Mucosa of descending colon (tissue), 3 donors: ENCODE measurements at regions not wholly inside any gene's neighbourhood (a gene's known extent, or its start where the extent isn't known, plus 50 kb on each side); places are given as distances from the start of the nearest gene placed in this dataset.

Experiments used
- ATAC-seq: fragments of 200-7000 bp; cut with Tn5 transposase; one replicate; pipeline ENCODE4 v1.9.1; 2020; ENCODE audit warnings: mild to moderate bottlenecking, moderate library complexity
- DNase-seq, 3 donors: peaks; one replicate each; pipeline ENCODE4 v3.0.0-alpha.2; 2020
- H3K36me3 ChIP-seq: fragments of 200-600 bp; one replicate; pipeline ENCODE4 v1.8.0; 2021; ENCODE audit warnings: low read depth, mild to moderate bottlenecking
- H3K4me1 ChIP-seq: fragments of 200-600 bp; one replicate; pipeline ENCODE4 v1.8.0; 2021; ENCODE audit warnings: low read depth, mild to moderate bottlenecking
- H3K4me3 ChIP-seq: fragments of 200-600 bp; one replicate; pipeline ENCODE4 v1.8.0; 2021; ENCODE audit warnings: mild to moderate bottlenecking
- H3K9me3 ChIP-seq: fragments of 200-600 bp; one replicate; pipeline ENCODE4 v1.8.0; 2021; ENCODE audit warnings: mild to moderate bottlenecking
- CTCF ChIP-seq: fragments of 200-600 bp; IDR thresholded peaks from one replicate; pipeline ENCODE4 v1.8.0; 2022; ENCODE audit warnings: antibody characterized with exemption, mild to moderate bottlenecking
- intact Hi-C, 2 donors: fragments of 100-400 bp; cut with DNase I in 1 of 2; cut with micrococcal nuclease in 1 of 2; formaldehyde crosslinking; loops; one replicate each; pipeline versions ENCODE4 v1.11.0 to v1.11.1; 2022; cut with DNase I, micrococcal nuclease
- donor health status: DM: no; HTN: no; CAD: no; lungs with moderate emphysema.
- donor health status: DM: no; HTN: no; CAD: no.
- donor health status: DM: no; HTN: yes; CAD: no.

- no peak for TF ChIP-seq CTCF
- DNase-seq (no peak), ATAC-seq (no peak)
- Histone ChIP-seq H3K4me3 (no peak overlapping the region), H3K36me3 (no peaks in the 10 kb centered on the region), H3K4me1 (no peaks in the 10 kb centered on the region), H3K9me3 (no peaks in the 10 kb centered on the region)
- intact Hi-C loops = no loop called here
Measured at GRCh38 chr5:175356428-175356827, 87.6 kb downstream of the DRD1 start.

GRCh38 chr5:175354964-175355363 is 89.0 kb downstream of the DRD1 start:
- Histone ChIP-seq H3K36me3 (no peaks in the 10 kb centered on the region), H3K9me3 (no peaks in the 10 kb centered on the region), H3K4me1 (no peaks in the 10 kb centered on the region), H3K4me3 (no peak overlapping the region)
- ATAC-seq = no peak
- TF ChIP-seq CTCF = no peak
- intact Hi-C loops = no loop called here
- DNase-seq = no peak

GRCh38 chr5:175353926-175354325 is 90.1 kb downstream of the DRD1 start:
- Histone ChIP-seq H3K4me3 (no peak overlapping the region), H3K9me3 (no peaks in the 10 kb centered on the region), H3K36me3 (no peaks in the 10 kb centered on the region), H3K4me1 (no peaks in the 10 kb centered on the region)
- intact Hi-C loops = no loop called here
- TF ChIP-seq CTCF = no peak
- ATAC-seq (no peak), DNase-seq (no peak)

- no peaks in the 10 kb centered on the region for H3K4me1 ChIP-seq
- no peak overlapping the region for H3K4me3 ChIP-seq
- no peaks in the 10 kb centered on the region for H3K9me3 ChIP-seq
- intact Hi-C loops = no loop called here
- no peaks in the 10 kb centered on the region for H3K36me3 ChIP-seq
- DNase-seq (no peak), ATAC-seq (no peak)
- TF ChIP-seq CTCF = no peak
Measured at GRCh38 chr5:175351897-175352590, 91.9 kb downstream of the DRD1 start.

GRCh38 chr5:175351126-175351525 is 92.9 kb downstream of the DRD1 start:
- no peak for TF ChIP-seq CTCF
- no peaks in the 10 kb centered on the region for H3K4me1 ChIP-seq
- no peaks in the 10 kb centered on the region for H3K9me3 ChIP-seq
- H3K4me3 ChIP-seq = no peak overlapping the region
- H3K36me3 ChIP-seq = no peaks in the 10 kb centered on the region
- intact Hi-C loops = no loop called here
- DNase-seq (no peak), ATAC-seq (no peak)

- no peaks in the 10 kb centered on the region for H3K36me3 ChIP-seq
- intact Hi-C loops = no loop called here
- ATAC-seq (no peak), DNase-seq (no peak)
- no peaks in the 10 kb centered on the region for H3K4me1 ChIP-seq
- H3K4me3 ChIP-seq = no peak overlapping the region
- TF ChIP-seq CTCF = no peak
- no peaks in the 10 kb centered on the region for H3K9me3 ChIP-seq
Measured at GRCh38 chr5:175347931-175348330, 96.1 kb downstream of the DRD1 start.
